HPDE6-E6E7 (cell line): ENCODE measurements at regions not wholly inside any gene's neighbourhood (a gene's known extent, or its start where the extent isn't known, plus 50 kb on each side); places are given as distances from the start of the nearest gene placed in this dataset.

Experiments used
- DNase-seq: peaks from one replicate; pipeline ENCODE4 v3.0.0; 2011; ENCODE audit warnings: missing footprints; ENCODE audit errors: extremely low spot score

DNA sequence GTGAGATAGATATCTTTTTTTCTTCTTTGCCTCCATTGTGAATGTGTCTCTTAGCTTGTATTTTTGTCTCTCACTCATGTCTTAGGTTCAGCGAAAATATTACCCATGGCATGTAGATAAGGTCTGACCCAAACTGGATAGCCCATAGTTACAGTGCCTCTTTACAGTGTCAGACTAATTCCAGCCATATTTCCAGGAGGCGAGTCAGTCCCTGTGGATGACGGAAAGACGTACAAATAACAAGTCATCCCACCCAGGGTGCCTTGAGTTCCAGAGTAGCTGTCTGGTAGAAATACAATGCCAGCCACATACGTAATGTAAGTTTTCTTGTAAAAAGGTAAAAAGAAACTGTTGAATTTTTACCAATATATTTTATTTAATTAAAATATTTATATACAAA, 157.3 kb downstream of the ZNF281 start:
- DNase-seq = no peak

DNA sequence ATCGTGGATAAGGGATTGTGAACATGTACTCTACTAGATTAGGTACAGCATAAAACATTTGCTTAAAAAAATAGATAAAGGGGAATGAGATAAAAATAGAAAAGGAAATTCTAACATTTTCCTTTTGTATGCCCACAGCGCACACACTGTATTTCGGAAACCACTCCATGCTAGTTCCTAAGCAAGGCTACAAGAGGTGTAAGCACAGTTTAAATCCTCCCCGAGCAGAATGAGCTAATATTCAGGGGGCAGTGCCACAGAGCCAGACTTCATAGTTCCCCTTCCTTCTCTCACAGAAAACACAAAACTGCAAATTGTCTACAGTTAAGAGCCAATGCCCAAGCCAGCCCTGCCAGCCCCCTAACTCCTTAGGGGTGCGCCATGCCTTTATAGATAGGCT, 159.4 kb downstream of the ZNF281 start:
- DNase-seq = no peak

GRCh38 chr1:200248541-200248940, 161.3 kb downstream of the ZNF281 start:
- DNase-seq = no peak

DNA sequence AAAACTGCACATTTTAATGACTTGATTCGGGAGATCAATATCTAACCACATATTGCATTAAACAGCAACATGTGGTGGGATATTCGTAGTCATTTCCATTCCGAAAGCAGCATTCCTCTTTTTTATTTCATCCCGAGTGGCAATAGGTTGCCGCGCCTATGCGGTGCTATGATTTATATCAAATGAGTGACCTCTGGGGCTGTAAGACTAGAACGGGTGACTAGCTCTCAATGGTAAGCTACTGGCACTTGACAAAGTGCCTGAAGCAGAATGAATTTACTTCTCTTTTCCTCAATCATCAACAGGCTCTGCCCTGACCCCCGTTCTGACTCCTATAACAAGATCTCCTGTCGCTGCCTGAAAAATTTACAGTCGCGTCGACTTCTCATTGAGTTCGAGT, 162.3 kb downstream of the ZNF281 start:
- no peak for DNase-seq

- DNase-seq = no peak
These were observed 164.4 kb downstream of the ZNF281 start for GRCh38 chr1:200245473-200245872.

DNA sequence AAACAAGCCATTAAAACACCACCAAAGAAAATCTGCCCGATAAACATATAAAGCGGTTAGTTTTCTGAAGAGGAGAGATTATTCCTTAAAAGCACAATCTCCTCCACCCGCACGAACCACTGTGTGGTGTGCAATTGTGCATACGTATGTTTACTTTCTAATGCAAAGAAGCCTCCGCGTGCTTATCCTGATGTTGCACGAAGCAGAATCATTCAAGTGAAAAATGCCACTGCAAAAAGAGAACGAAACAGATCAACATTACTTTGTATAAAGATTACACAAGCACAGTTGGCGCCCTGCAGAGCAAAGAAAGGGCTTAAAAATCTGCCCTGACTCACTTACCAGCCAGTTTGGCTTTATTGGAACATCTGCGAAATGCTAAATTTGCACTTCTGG, 166.8 kb downstream of the ZNF281 start:
- no peak for DNase-seq

GRCh38 chr1:200242110-200243041, 167.5 kb downstream of the ZNF281 start:
- no peak for DNase-seq

DNA sequence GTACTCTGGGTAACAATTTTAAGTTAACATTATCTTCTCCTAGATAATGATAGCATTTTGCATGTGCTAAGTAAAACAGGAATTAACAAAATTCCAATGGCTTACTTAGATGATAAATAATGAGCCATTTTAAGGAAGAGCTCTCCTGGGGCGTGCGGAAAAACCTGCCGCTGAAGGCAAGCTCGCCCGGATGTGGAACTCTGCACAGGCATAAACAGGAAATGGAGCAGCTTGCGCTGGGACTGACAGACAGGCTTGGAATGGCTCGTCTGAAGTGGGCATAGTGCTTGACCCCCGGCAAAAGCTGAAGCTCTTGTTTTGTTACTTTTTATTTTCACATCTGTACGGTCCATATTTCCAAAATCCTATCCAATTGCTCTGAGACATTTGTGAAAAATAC, 169.2 kb downstream of the ZNF281 start:
- DNase-seq = no peak

DNA sequence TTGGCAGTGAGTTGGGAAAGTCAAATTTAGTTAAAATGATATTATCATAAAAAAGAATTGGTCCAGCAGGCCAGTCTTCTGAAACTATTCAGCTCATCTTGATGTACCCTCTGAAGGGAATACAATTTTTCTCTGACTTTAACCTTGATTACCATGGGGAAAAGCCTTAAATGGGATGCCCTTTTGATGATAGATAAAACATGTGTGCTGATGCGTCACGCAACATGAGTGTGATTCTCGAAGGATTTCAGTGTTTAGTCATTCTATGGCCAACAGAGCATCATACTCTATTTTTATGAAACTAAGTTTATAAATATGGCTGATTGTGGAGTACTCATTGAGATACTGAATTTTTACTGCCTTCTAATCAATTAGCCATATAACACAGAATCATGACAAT, 171.5 kb downstream of the ZNF281 start:
- no peak for DNase-seq

- peak; percentile 35 for DNase-seq
These were observed 172.8 kb downstream of the ZNF281 start for GRCh38 chr1:200237066-200237465.

GRCh38 chr1:200234938-200235337, 174.9 kb downstream of the ZNF281 start:
- DNase-seq = no peak

DNA sequence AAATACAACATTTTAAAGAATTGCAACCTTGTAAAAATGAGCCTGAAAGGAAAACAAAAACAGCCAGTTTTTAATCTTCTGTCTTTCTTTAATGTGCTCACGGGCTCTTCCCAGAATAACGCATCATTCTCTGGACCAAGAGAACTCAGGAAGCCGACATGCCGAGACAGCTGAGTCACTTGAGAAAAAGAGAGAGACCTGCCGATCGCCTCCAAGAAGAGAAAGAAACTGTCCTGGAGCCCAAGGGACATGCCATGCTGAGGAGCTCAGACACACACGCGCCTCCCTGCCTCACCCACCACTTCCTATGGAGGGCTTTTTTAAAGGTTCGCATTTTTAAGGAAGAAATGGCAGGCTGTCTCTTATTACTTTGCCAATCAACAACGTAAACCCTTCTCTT, 176.4 kb downstream of the ZNF281 start:
- peak; percentile 17 for DNase-seq

DNA sequence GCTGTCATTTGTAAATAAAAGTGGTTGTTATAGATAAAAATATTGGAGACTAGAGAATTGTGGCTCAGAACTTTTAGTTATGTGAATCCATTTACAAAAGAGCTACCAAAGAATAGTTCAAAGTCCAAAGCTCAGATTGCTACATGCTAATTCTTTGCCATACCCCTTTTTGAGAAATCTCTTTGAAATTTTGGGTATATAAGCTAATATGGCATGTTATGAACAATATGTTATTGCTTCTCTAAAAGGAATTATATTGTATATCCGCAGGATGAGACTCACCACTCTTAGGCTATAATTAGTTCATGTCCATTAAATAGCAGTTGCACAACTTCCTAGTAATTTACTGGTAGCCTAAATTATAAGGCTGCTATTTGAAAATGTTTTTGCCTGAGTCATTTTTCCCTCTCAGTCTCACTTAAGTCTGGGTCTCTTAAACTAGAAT, 178.0 kb downstream of the ZNF281 start:
- DNase-seq = no peak

GRCh38 chr1:200230671-200231070, 179.2 kb downstream of the ZNF281 start:
- no peak for DNase-seq

DNA sequence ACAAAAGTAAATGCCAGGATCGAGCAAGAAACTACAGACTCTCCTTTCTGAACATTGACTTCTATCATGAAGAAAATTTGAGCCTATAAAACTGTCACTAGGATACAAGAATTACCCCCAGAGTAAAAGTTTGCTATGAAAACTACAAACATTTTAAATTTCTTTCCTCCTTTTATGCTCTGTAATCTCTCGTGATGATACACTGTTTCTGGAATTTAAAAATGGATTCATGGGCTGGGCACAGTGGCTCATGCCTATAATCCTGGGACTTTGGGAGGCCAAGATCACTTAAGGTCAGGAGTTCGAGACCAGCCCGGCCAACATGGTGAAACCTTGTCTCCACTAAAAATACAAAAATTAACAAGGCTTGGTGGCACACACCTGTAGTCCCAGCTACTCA, 181.3 kb downstream of the ZNF281 start:
- DNase-seq = no peak

GRCh38 chr1:200228081-200228480, 181.8 kb downstream of the ZNF281 start:
- DNase-seq = no peak
